Pancreas (tissue), 10 donors: ENCODE measurements at regions not wholly inside any gene's neighbourhood (a gene's known extent, or its start where the extent isn't known, plus 50 kb on each side); places are given as distances from the start of the nearest gene placed in this dataset.
"Not testable (repeated sequence)": the region's sequence is repeated elsewhere in the genome, so short reads cannot be mapped to it uniquely, and the experiment has no call there.

Experiments
- ATAC-seq, 4 donors: fragments of 200-7000 bp; cut with Tn5 transposase; one replicate each; pipeline versions ENCODE4 v1.8.0 to v1.9.1; 2020; ENCODE audit warnings: mild to moderate bottlenecking in 4 of 4, moderate library complexity in 4 of 4
- DNase-seq, 6 donors: peaks; one replicate each; pipeline ENCODE4 v3.0.0-alpha.2; 2020
- FAIRE-seq: peaks from 2 replicates; lab custom pipeline; 2012; peaks lifted over from hg19 to GRCh38; lab: Jason Lieb, UNC
- H3K27ac ChIP-seq, 4 donors: fragments of 200-600 bp; sonication (generic); 1 replicate in 3 of 4; 2 replicates in 1 of 4; pipeline versions ENCODE4 v1.5.0 to v1.8.0; 2020
- H3K27me3 ChIP-seq, 4 donors: fragments of 200-600 bp; one replicate each; pipeline ENCODE4 v1.8.0; 2021
- H3K36me3 ChIP-seq, 3 donors: fragments of 200-600 bp; sonication (generic) in 1 of 3; one replicate each; pipeline versions ENCODE4 v1.5.0 to v1.8.0; 2020 to 2021
- H3K4me1 ChIP-seq, 3 donors: fragments of 200-600 bp; one replicate each; pipeline ENCODE4 v1.8.0; 2021
- H3K4me3 ChIP-seq, 4 donors: fragments of 200-600 bp; sonication (generic) in 2 of 4; one replicate each; pipeline versions ENCODE4 v1.5.0 to v1.8.0; 2020 to 2021
- H3K9me3 ChIP-seq, 4 donors: fragments of 200-600 bp; one replicate each; pipeline ENCODE4 v1.8.0; 2021
- CTCF ChIP-seq, 4 donors: fragments of 200-600 bp; sonication (generic) in 3 of 4; IDR thresholded peaks; one replicate each; pipeline versions ENCODE4 v1.5.0 to v1.8.0; 2021; ENCODE audit warnings: antibody characterized with exemption in 4 of 4
- WGBS, 2 donors: extraction: QIAGEN DNeasy Blood & Tissue Kit; methylation state at CpG; one replicate each; pipeline ENCODE4 v1.1.7; 2013; 5-methylcytosine and 5-hydroxymethylcytosine counted together
- intact Hi-C, 3 donors: fragments of 100-400 bp; cut with DNase I; formaldehyde crosslinking; loops; one replicate each; pipeline versions ENCODE4 v1.11.1 to v1.14.2; 2022
- donor health status: healthy with polysubstance abuse.
- donor health status: DM: no; HTN: no; CAD: no; lungs with moderate emphysema.
- donor health status: DM: no; HTN: no; CAD: no.
- donor health status: control.
- donor health status: control.
- donor health status: Bipolar disorder and iron deficiency.
- donor health status: DM: yes; HTN: yes; CAD: no.
- donor health status: DM: no; HTN: no; CAD: no.
- donor health status: DM: no; HTN: no; CAD: no.
- donor health status: DM: yes; HTN: yes; CAD: no.

- no peak overlapping the region for H3K27ac ChIP-seq
- no peak for ATAC-seq
- H3K9me3 ChIP-seq, result no peaks in the 10 kb centered on the region
- H3K4me3 ChIP-seq, result no peak overlapping the region
- DNase-seq, result no peak
- H3K36me3 ChIP-seq, result no peaks in the 10 kb centered on the region
- H3K4me1 ChIP-seq, result no peaks in the 10 kb centered on the region
- WGBS, 2 donors, result 27 to 46% methylated on average over 4 of the region's 4 CpGs
- no peak for FAIRE-seq
- intact Hi-C loops, result no loop called here
- peaks cover 0 to 30% (median 1%) of the 10 kb centered on the region in 4 donors for H3K27me3 ChIP-seq
- no peak for TF ChIP-seq CTCF (IDR thresholded peaks at IDR 0.05)
Observed at GRCh38 chrX:47302396-47302795, 68.0 kb upstream of the ZNF157 start.

- H3K27me3 ChIP-seq, result peaks cover 0 to 27% (median 1%) of the 10 kb centered on the region in 4 donors
- FAIRE-seq, H3K4me3 ChIP-seq, H3K9me3 ChIP-seq, H3K4me1 ChIP-seq, H3K27ac ChIP-seq, ATAC-seq, DNase-seq, H3K36me3 ChIP-seq, intact Hi-C loops: not testable (repeated sequence)
- 58 to 69% methylated on average over 6 to 7 of the region's 7 CpGs for whole genome bisulfite sequencing, 2 donors
Observed at GRCh38 chrX:47306471-47307023, 63.8 kb upstream of the ZNF157 start.

- H3K4me1 ChIP-seq, result no peaks in the 10 kb centered on the region
- H3K27me3 ChIP-seq, result peaks cover 0 to 10% (median 0%) of the 10 kb centered on the region in 4 donors
- 34 to 35% methylated on average over 19 of the region's 19 CpGs for WGBS, 2 donors
- intact Hi-C loops, result no loop called here
- H3K27ac ChIP-seq, result no peak overlapping the region
- ATAC-seq (peak; percentile 82 to 93 (median 90)), DNase-seq (peak in 4 of 6 donors; percentile 30 to 53 (median 47)), FAIRE-seq (peak; percentile 43)
- peak in 3 of 4 donors; percentile 12 to 29 (median 13) for TF ChIP-seq CTCF (IDR thresholded peaks at IDR 0.05)
- no peak overlapping the region for H3K4me3 ChIP-seq
- H3K36me3 ChIP-seq, result no peaks in the 10 kb centered on the region
- H3K9me3 ChIP-seq, result no peaks in the 10 kb centered on the region
Observed at GRCh38 chrX:47311932-47312774, 58.2 kb upstream of the ZNF157 start.

GRCh38 chrX:47313056-47313455 lies 57.3 kb upstream of the ZNF157 start:
- Histone ChIP-seq H3K27me3 (peaks cover 0 to 14% (median 0%) of the 10 kb centered on the region in 4 donors), H3K4me1 (no peaks in the 10 kb centered on the region), H3K27ac (no peak overlapping the region), H3K9me3 (no peaks in the 10 kb centered on the region), H3K4me3 (no peak overlapping the region), H3K36me3 (no peaks in the 10 kb centered on the region)
- WGBS, 2 donors, result 35 to 44% methylated on average over 5 of the region's 5 CpGs
- no peak for TF ChIP-seq CTCF (IDR thresholded peaks at IDR 0.05)
- DNase-seq, result peak in 1 of 6 donors; percentile 34
- intact Hi-C loops, result no loop called here
- FAIRE-seq, result no peak
- ATAC-seq, result no peak

- Histone ChIP-seq H3K27me3 (peaks cover 0 to 10% (median 0%) of the 10 kb centered on the region in 4 donors), H3K4me1 (no peaks in the 10 kb centered on the region), H3K4me3 (peak overlapping the region in 1 of 4 donors; percentile 17), H3K36me3 (no peaks in the 10 kb centered on the region), H3K9me3 (no peaks in the 10 kb centered on the region), H3K27ac (no peak overlapping the region)
- no peak for FAIRE-seq
- TF ChIP-seq CTCF (IDR thresholded peaks at IDR 0.05), result no peak
- peak in 2 of 4 donors; percentile 14 to 39 for ATAC-seq
- DNase-seq, result no peak
- intact Hi-C loops, result no loop called here
- 20 to 23% methylated on average over 14 of the region's 14 CpGs for WGBS, 2 donors
Observed at GRCh38 chrX:47316276-47317025, 53.9 kb upstream of the ZNF157 start.
